Adipocyte (in vitro differentiated cells): ENCODE measurements at regions not wholly inside any gene's neighbourhood (a gene's known extent, or its start where the extent isn't known, plus 50 kb on each side); places are given as distances from the start of the nearest gene placed in this dataset.

Experiments
- DNase-seq: peaks from one replicate; pipeline ENCODE4 v3.0.0-alpha.2; 2015; ENCODE audit warnings: low read depth
- H3K27me3 ChIP-seq: replicated peaks from 2 replicates; pipeline ENCODE4 v1.7.0; 2013; ENCODE audit warnings: mild to moderate bottlenecking, low read length, moderate library complexity; ENCODE audit not compliant: control insufficient read depth, insufficient read depth
- H3K36me3 ChIP-seq: 2 replicates; pipeline ENCODE4 v1.7.0; 2013; ENCODE audit warnings: low read length, mild to moderate bottlenecking, moderate library complexity; ENCODE audit not compliant: control insufficient read depth, insufficient read depth, severe bottlenecking
- H3K4me1 ChIP-seq: 2 replicates; pipeline ENCODE4 v1.7.0; 2013; ENCODE audit warnings: mild to moderate bottlenecking, low read length, moderate library complexity; ENCODE audit not compliant: control insufficient read depth, insufficient read depth
- H3K4me3 ChIP-seq: 2 replicates; pipeline ENCODE4 v1.7.0; 2013; ENCODE audit warnings: mild to moderate bottlenecking, low read length, moderate library complexity
- H3K9ac ChIP-seq: 2 replicates; pipeline ENCODE4 v1.7.0; 2013; ENCODE audit warnings: mild to moderate bottlenecking, low read length, moderate library complexity
- H3K9me3 ChIP-seq: 2 replicates; pipeline ENCODE4 v1.7.0; 2013; ENCODE audit warnings: mild to moderate bottlenecking, low read length, moderate library complexity; ENCODE audit not compliant: control insufficient read depth

DNA sequence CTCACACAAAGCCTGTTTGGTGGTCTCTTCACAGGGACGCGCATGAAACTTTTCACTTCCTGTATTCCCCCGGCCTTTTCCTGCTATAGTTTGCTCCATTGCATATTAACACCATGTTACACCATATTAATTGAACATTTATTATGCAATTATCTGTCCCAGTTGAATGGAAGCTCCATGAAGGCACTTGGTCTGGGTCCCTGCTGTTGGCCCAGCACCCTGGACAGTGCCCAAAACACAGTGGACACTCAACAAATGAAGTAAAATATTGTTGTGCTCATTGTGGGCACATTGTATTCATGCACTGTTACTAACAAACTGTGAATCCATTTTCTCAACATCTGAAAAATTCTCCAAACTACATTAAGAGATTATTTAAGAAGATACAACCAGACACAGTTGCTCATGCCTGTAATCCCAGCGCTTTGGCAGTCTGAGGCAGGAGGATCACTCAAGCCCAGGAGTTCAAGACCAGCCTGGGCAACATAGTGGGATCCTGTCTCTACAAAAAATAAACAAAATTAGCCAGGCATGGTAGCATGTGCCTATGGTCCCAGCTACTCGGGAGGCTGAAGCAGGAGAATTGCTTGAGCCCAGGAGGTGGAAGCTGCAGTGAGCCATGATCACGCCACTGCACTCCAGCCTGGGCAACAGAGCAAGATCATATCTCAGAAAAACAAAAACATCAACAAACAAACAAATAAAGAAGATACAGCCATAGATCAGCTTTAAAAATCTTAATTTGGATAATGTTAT, 292.7 kb upstream of the TENM3 start:
- Histone ChIP-seq H3K4me3 (no peak overlapping the region), H3K4me1 (peaks cover 10% of the 10 kb centered on the region), H3K9me3 (no peaks in the 10 kb centered on the region), H3K9ac (no peak overlapping the region), H3K36me3 (no peaks in the 10 kb centered on the region), H3K27me3 (no peaks in the 10 kb centered on the region)
- no peak for DNase-seq

DNA sequence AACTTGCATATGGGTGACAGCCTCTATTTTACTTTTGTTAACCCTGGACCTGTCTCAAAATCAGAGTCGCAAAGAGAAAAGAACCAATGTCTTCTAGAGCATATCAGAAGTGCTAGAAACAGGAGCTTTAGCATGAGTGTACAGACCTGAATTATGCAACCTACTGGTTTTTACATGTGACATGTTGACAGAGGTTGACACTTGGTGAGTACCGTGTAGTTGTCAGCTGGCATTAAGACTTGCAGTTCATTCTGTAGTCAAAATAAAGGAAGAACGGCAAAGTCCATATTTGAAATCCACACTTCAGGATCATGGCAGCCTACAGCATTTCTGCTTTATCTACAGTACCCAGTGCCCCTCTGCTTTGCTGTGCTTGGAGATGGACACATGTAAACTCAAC, 291.9 kb upstream of the TENM3 start:
- Histone ChIP-seq H3K4me1 (peaks cover 14% of the 10 kb centered on the region), H3K9me3 (no peaks in the 10 kb centered on the region), H3K36me3 (no peaks in the 10 kb centered on the region), H3K27me3 (no peaks in the 10 kb centered on the region), H3K4me3 (no peak overlapping the region), H3K9ac (no peak overlapping the region)
- no peak for DNase-seq

DNA sequence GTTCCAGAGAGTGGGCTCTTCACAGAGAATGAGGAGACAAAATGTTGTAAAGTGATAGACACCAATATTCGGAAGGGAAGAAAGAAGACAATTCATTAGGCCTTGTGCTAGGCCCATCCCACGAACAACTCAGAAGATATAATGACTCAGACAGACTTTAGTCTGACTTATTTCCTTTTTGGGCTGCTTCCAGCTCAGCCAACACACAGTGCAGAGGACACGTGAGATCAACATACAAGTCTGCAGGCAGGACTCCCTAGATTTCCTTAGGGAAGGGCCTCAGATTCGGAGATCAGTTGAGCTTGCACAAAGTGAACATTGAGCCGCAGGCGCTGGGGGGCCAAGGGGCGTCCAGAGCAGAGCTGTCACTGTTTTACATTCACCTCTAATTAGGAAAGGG, 290.7 kb upstream of the TENM3 start:
- no peak overlapping the region for H3K4me3 ChIP-seq
- no peaks in the 10 kb centered on the region for H3K36me3 ChIP-seq
- no peaks in the 10 kb centered on the region for H3K9me3 ChIP-seq
- H3K4me1 ChIP-seq = peaks cover 26% of the 10 kb centered on the region
- H3K27me3 ChIP-seq = no peaks in the 10 kb centered on the region
- H3K9ac ChIP-seq = no peak overlapping the region
- peak; percentile 82 for DNase-seq

- no peak for DNase-seq
- Histone ChIP-seq H3K9me3 (no peaks in the 10 kb centered on the region), H3K36me3 (no peaks in the 10 kb centered on the region), H3K9ac (peak overlapping the region; percentile 22), H3K27me3 (no peaks in the 10 kb centered on the region), H3K4me3 (peak overlapping the region; percentile 23), H3K4me1 (peaks cover 52% of the 10 kb centered on the region)
Measured at GRCh38 chr4:181956512-181956911, 286.7 kb upstream of the TENM3 start.

GRCh38 chr4:181957088-181957487, 286.1 kb upstream of the TENM3 start:
- Histone ChIP-seq H3K4me1 (peaks cover 54% of the 10 kb centered on the region), H3K9me3 (no peaks in the 10 kb centered on the region), H3K27me3 (no peaks in the 10 kb centered on the region), H3K36me3 (no peaks in the 10 kb centered on the region), H3K4me3 (peak overlapping the region; percentile 23), H3K9ac (peak overlapping the region; percentile 43)
- peak; percentile 83 for DNase-seq

- peak; percentile 29 for DNase-seq
- Histone ChIP-seq H3K4me3 (peak overlapping the region; percentile 16), H3K9me3 (no peaks in the 10 kb centered on the region), H3K4me1 (peaks cover 53% of the 10 kb centered on the region), H3K9ac (peak overlapping the region; percentile 43), H3K36me3 (no peaks in the 10 kb centered on the region), H3K27me3 (no peaks in the 10 kb centered on the region)
Measured at GRCh38 chr4:181958446-181958845, 284.8 kb upstream of the TENM3 start.

DNA sequence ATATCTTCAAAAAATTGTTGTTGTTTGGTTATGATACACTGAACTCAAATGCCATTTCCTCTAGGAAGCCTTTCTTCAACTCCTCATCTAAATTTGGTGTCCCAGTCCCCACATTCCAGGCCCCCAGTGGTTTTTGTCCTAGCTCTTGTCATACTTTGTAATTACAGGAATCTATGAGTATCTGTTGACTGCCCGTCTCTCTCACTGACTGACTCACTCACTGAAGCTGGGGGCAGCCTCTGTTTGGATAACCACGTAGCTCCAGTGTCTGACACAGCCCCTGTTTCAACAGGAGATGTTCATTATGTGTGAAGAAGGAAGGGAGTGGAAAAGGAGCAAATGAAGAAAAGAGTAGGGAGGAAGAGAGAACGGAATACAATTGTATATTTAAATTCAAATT, 284.1 kb upstream of the TENM3 start:
- DNase-seq = peak; percentile 76
- Histone ChIP-seq H3K9ac (peak overlapping the region; percentile 55), H3K9me3 (no peaks in the 10 kb centered on the region), H3K4me3 (peak overlapping the region; percentile 16), H3K36me3 (no peaks in the 10 kb centered on the region), H3K4me1 (peaks cover 53% of the 10 kb centered on the region), H3K27me3 (no peaks in the 10 kb centered on the region)

- H3K9me3 ChIP-seq = no peaks in the 10 kb centered on the region
- no peak overlapping the region for H3K9ac ChIP-seq
- no peaks in the 10 kb centered on the region for H3K27me3 ChIP-seq
- no peaks in the 10 kb centered on the region for H3K36me3 ChIP-seq
- peaks cover 53% of the 10 kb centered on the region for H3K4me1 ChIP-seq
- DNase-seq = peak; percentile 61
- no peak overlapping the region for H3K4me3 ChIP-seq
Measured at GRCh38 chr4:181960384-181960783, 282.8 kb upstream of the TENM3 start.

GRCh38 chr4:181962321-181962720, 280.9 kb upstream of the TENM3 start:
- Histone ChIP-seq H3K36me3 (no peaks in the 10 kb centered on the region), H3K4me1 (peaks cover 39% of the 10 kb centered on the region), H3K9me3 (no peaks in the 10 kb centered on the region), H3K27me3 (no peaks in the 10 kb centered on the region), H3K9ac (no peak overlapping the region), H3K4me3 (peak overlapping the region; percentile 3)
- DNase-seq = peak; percentile 19

DNA sequence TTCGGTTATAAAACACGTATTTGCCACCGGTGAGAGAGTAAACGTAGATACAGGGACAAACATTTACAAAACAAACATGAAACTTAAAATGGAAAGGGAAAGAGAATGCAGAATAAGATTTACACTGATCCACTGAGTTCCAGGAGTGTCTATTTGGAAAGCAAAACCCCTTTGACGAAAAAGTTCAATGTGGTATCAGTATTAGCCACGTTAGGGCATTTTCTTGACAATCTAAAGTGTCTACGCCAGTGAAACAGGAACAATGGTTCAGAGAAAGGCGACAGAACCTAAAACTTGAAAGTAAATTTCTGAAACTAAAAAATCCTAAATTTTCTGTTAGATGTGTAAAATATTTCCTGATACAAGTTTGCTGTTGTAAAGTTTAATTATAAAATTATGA, 278.5 kb upstream of the TENM3 start:
- no peaks in the 10 kb centered on the region for H3K27me3 ChIP-seq
- H3K9me3 ChIP-seq = no peaks in the 10 kb centered on the region
- no peaks in the 10 kb centered on the region for H3K36me3 ChIP-seq
- no peak overlapping the region for H3K4me3 ChIP-seq
- H3K9ac ChIP-seq = no peak overlapping the region
- H3K4me1 ChIP-seq = peaks cover 17% of the 10 kb centered on the region
- no peak for DNase-seq

DNA sequence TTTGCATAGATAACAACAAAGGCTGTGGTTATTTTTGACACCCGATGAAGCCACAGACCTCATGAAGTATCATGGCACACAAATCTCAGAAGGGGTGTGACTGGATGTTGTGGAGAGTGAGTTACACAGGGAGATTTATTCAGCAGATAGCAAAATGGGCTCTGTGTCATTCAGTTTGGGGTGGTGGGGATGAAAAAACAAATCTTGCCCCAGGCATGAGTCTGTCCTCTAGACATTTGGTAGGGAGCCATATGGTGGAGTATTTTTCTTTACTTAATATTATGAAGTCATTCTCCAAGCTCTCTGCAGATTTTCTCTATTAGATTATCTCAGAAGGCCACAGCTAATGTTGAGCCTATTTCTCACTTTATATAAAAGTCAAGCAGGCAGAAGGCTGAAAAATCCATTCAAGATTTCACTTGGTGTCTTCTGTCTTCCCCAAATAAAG, 277.1 kb upstream of the TENM3 start:
- peak; percentile 60 for DNase-seq
- Histone ChIP-seq H3K4me1 (peaks cover 13% of the 10 kb centered on the region), H3K36me3 (no peaks in the 10 kb centered on the region), H3K4me3 (no peak overlapping the region), H3K9ac (no peak overlapping the region), H3K27me3 (no peaks in the 10 kb centered on the region), H3K9me3 (no peaks in the 10 kb centered on the region)

DNA sequence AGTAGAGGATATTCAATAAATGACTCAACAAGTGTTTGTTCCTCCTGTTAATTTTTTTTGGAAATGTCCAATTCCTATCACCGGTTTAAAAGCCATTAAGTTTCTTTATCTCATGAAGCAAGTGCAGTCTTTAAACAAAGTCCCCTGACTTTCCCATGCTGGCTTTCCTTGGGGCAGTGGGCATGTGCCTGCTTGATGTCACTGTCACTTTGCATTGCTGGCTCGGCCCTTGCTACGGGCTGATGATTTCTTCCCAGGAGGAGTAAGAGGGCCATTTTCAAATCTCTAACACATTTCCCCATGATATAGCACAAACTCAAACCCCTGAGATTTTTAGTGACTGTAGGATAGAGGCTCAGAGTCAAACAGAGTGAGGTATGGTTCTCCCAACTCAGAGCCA, 275.8 kb upstream of the TENM3 start:
- Histone ChIP-seq H3K9me3 (no peaks in the 10 kb centered on the region), H3K9ac (no peak overlapping the region)

More for the DNA sequence above, 275.8 kb upstream of the TENM3 start:
- no peak overlapping the region for H3K4me3 ChIP-seq
- peaks cover 12% of the 10 kb centered on the region for H3K4me1 ChIP-seq
- DNase-seq = no peak
- H3K27me3 ChIP-seq = no peaks in the 10 kb centered on the region
- no peaks in the 10 kb centered on the region for H3K36me3 ChIP-seq
